Spleen (tissue), 11 donors: ENCODE measurements at regions not wholly inside any gene's neighbourhood (a gene's known extent, or its start where the extent isn't known, plus 50 kb on each side); places are given as distances from the start of the nearest gene placed in this dataset.

Experiments
- DNase-seq: peaks from one replicate; pipeline ENCODE4 v3.0.0-alpha.2; 2020
- H3K27ac ChIP-seq, 8 donors: fragments of 200-600 bp; sonication (generic) in 7 of 8; 1 replicate in 4 of 8; 2 replicates in 4 of 8; pipeline versions ENCODE4 v1.5.0 to v1.8.0; 2016 to 2021; ENCODE audit warnings: inconsistent platforms in 4 of 8, mild to moderate bottlenecking in 4 of 8, moderate library complexity in 1 of 8
- H3K27me3 ChIP-seq, 7 donors: fragments of 200-600 bp; sonication (generic) in 6 of 7; replicated peaks in 1 of 7; 1 replicate in 4 of 7; 2 replicates in 3 of 7; pipeline versions ENCODE4 v1.5.0 to v1.8.0; 2016 to 2021; ENCODE audit warnings: inconsistent platforms in 3 of 7, mild to moderate bottlenecking in 1 of 7
- H3K36me3 ChIP-seq, 6 donors: fragments of 200-600 bp; sonication (generic) in 5 of 6; 1 replicate in 4 of 6; 2 replicates in 2 of 6; pipeline versions ENCODE4 v1.5.0 to v1.8.0; 2016 to 2021; ENCODE audit warnings: inconsistent platforms in 2 of 6
- H3K4me1 ChIP-seq, 6 donors: fragments of 200-600 bp; sonication (generic) in 5 of 6; 1 replicate in 3 of 6; 2 replicates in 3 of 6; pipeline versions ENCODE4 v1.5.0 to v1.8.0; 2016 to 2021; ENCODE audit warnings: inconsistent platforms in 3 of 6
- H3K4me3 ChIP-seq, 8 donors: fragments of 200-600 bp; sonication (generic) in 7 of 8; 1 replicate in 4 of 8; 2 replicates in 4 of 8; pipeline versions ENCODE4 v1.5.0 to v1.8.0; 2016 to 2021; ENCODE audit warnings: inconsistent platforms in 4 of 8, mild to moderate bottlenecking in 4 of 8, moderate library complexity in 2 of 8
- H3K9me3 ChIP-seq, 8 donors: fragments of 200-600 bp; sonication (generic) in 7 of 8; 1 replicate in 4 of 8; 2 replicates in 4 of 8; pipeline versions ENCODE4 v1.5.0 to v1.8.0; 2016 to 2021; ENCODE audit warnings: inconsistent platforms in 4 of 8
- CTCF ChIP-seq, 11 experiments: fragments of 200-600 bp in 7 of 11; fragments of 450-650 bp in 4 of 11; sonication (generic) in 4 of 11; IDR thresholded peaks in 8 of 11; conservative IDR thresholded peaks in 3 of 11; 1 replicate in 7 of 11; 2 replicates in 4 of 11; pipeline versions ENCODE4 v1.4.0 to v1.8.0; 2016 to 2021; ENCODE audit warnings: antibody characterized with exemption in 11 of 11, inconsistent platforms in 4 of 11, mild to moderate bottlenecking in 1 of 11
- POLR2A ChIP-seq, 3 donors: fragments of 450-650 bp; IDR thresholded peaks; one replicate each; pipeline ENCODE4 v1.5.1; 2017; ENCODE audit warnings: antibody characterized with exemption in 3 of 3, mild to moderate bottlenecking in 1 of 3
- POLR2AphosphoS5 ChIP-seq, 3 donors: sonication (generic); formaldehyde crosslinking; IDR thresholded peaks; one replicate each; pipeline ENCODE4 v1.5.1; 2017; ENCODE audit warnings: antibody characterized with exemption in 3 of 3
- WGBS, 5 donors: extraction: QIAGEN DNeasy Blood & Tissue Kit in 3 of 5; methylation state at CpG; one replicate each; pipeline versions ENCODE4 v1.1.5 to v1.1.7; 2013 to 2018; 5-methylcytosine and 5-hydroxymethylcytosine counted together
- intact Hi-C: fragments of 100-400 bp; cut with DNase I; formaldehyde crosslinking; loops from one replicate; pipeline ENCODE4 v1.15.0; 2023; ENCODE audit warnings: low total_unique reads
- donor health status: healthy with polysubstance abuse.
- donor health status: DM: no; HTN: no; CAD: no; lungs with moderate emphysema.
- donor health status: DM: no; HTN: no; CAD: no.
- donor health status: Bipolar disorder and iron deficiency.
- donor health status: healthy.
- donor health status: DM: no; HTN: no; CAD: no.
- donor health status: DM: yes; HTN: yes; CAD: no.

GRCh38 chr6:148105695-148106094 lies 236.9 kb upstream of the SASH1 start:
- Histone ChIP-seq H3K4me3 (no peak overlapping the region), H3K9me3 (no peaks in the 10 kb centered on the region), H3K36me3 (no peaks in the 10 kb centered on the region), H3K4me1 (no peaks in the 10 kb centered on the region), H3K27ac (no peak overlapping the region), H3K27me3 (no peaks in the 10 kb centered on the region)
- TF ChIP-seq CTCF (IDR thresholded peaks at IDR 0.05 in 8 of 11, conservative IDR thresholded peaks at IDR 0.05 in 3 of 11) (no peak), POLR2AphosphoS5 (IDR thresholded peaks at IDR 0.05) (no peak), POLR2A (IDR thresholded peaks at IDR 0.05) (no peak)
- 87 to 100% (median 90%) methylated on average over 1 of the region's 1 CpG for whole genome bisulfite sequencing, 5 donors
- no peak for DNase-seq
- intact Hi-C loops, result no loop called here

GRCh38 chr6:148107911-148108310 lies 234.7 kb upstream of the SASH1 start:
- no peaks in the 10 kb centered on the region for H3K27me3 ChIP-seq
- TF ChIP-seq CTCF (IDR thresholded peaks at IDR 0.05 in 8 of 11, conservative IDR thresholded peaks at IDR 0.05 in 3 of 11), result no peak
- no peak for TF ChIP-seq POLR2AphosphoS5 (IDR thresholded peaks at IDR 0.05)
- no peak for TF ChIP-seq POLR2A (IDR thresholded peaks at IDR 0.05)
- H3K9me3 ChIP-seq, result no peaks in the 10 kb centered on the region
- no peak for DNase-seq
- no peaks in the 10 kb centered on the region for H3K36me3 ChIP-seq
- no peaks in the 10 kb centered on the region for H3K4me1 ChIP-seq
- H3K4me3 ChIP-seq, result no peak overlapping the region
- no peak overlapping the region for H3K27ac ChIP-seq
- intact Hi-C loops, result no loop called here
- WGBS, 5 donors, result 89 to 97% (median 90%) methylated on average over 3 of the region's 3 CpGs

- no peaks in the 10 kb centered on the region for H3K27me3 ChIP-seq
- no peaks in the 10 kb centered on the region for H3K36me3 ChIP-seq
- no peaks in the 10 kb centered on the region for H3K9me3 ChIP-seq
- H3K4me1 ChIP-seq, result no peaks in the 10 kb centered on the region
- intact Hi-C loops, result no loop called here
- WGBS, 5 donors, result 84 to 89% (median 87%) methylated on average over 3 of the region's 3 CpGs
- H3K4me3 ChIP-seq, result no peak overlapping the region
- no peak overlapping the region for H3K27ac ChIP-seq
- DNase-seq, result no peak
- no peak for TF ChIP-seq CTCF (IDR thresholded peaks at IDR 0.05 in 8 of 11, conservative IDR thresholded peaks at IDR 0.05 in 3 of 11)
- TF ChIP-seq POLR2AphosphoS5 (IDR thresholded peaks at IDR 0.05), result no peak
- TF ChIP-seq POLR2A (IDR thresholded peaks at IDR 0.05), result no peak
Observed at GRCh38 chr6:148109732-148110131, 232.9 kb upstream of the SASH1 start.

GRCh38 chr6:148110925-148111324 lies 231.7 kb upstream of the SASH1 start:
- Histone ChIP-seq H3K4me3 (no peak overlapping the region), H3K4me1 (no peaks in the 10 kb centered on the region), H3K36me3 (no peaks in the 10 kb centered on the region), H3K27ac (no peak overlapping the region), H3K27me3 (no peaks in the 10 kb centered on the region), H3K9me3 (no peaks in the 10 kb centered on the region)
- intact Hi-C loops, result no loop called here
- WGBS, 5 donors, result 80 to 95% (median 82%) methylated on average over 3 of the region's 3 CpGs
- DNase-seq, result no peak
- no peak for TF ChIP-seq POLR2A (IDR thresholded peaks at IDR 0.05)
- TF ChIP-seq POLR2AphosphoS5 (IDR thresholded peaks at IDR 0.05), result no peak
- TF ChIP-seq CTCF (IDR thresholded peaks at IDR 0.05 in 8 of 11, conservative IDR thresholded peaks at IDR 0.05 in 3 of 11), result no peak
